ENCODE measurements at regions not wholly inside any gene's neighbourhood (a gene's known extent, or its start where the extent isn't known, plus 50 kb on each side); places are given as distances from the start of the nearest gene placed in this dataset.
"Not testable (repeated sequence)": the region's sequence is repeated elsewhere in the genome, so short reads cannot be mapped to it uniquely, and the experiment has no call there.

DNA sequence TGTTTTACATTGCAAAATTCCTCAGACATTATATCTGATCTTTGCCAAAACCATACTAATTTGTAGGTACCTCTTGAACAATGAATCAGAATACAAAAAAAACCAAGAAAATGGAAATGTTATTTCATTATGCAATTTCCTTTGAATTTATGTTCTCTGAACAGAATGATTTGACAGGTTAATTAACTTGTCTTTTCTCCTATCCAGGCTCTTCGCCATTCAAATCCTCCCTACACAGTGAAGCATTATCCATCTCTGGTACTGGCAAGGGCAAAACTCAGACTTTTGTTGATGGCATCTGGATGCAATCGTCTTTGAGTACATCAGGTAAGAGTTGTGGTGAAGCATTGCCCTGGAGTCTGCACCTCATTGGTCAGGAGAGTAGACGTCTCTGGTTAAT, 655.7 kb upstream of the ITGA1 start:
- 64 to 70% methylated on average over 3 of the region's 3 CpGs for whole genome bisulfite sequencing, 2 donors
- DNase-seq: no peak
- intact Hi-C loops (cut with DNase I): no loop called here
- H3K36me3 ChIP-seq (ENCODE audit: control insufficient read depth in 1 of 2, insufficient read depth in 2 of 2, low read length in 1 of 2): no peaks in the 10 kb centered on the region
- H3K27me3 ChIP-seq (ENCODE audit: control insufficient read depth in 1 of 2, insufficient read depth in 2 of 2, low read length in 1 of 2): no peaks in the 10 kb centered on the region
- no peak for ATAC-seq (ENCODE audit: low FRiP score)
- H3K9me3 ChIP-seq (ENCODE audit: control insufficient read depth, low read length): no peaks in the 10 kb centered on the region
- no peak overlapping the region for H3K27ac ChIP-seq (ENCODE audit: low read depth in 1 of 2, low read length in 2 of 2)
- no peak overlapping the region for H3K4me3 ChIP-seq (ENCODE audit: low read length in 2 of 2)
- no peaks in the 10 kb centered on the region for H3K4me1 ChIP-seq (ENCODE audit: control insufficient read depth in 1 of 2, insufficient read depth in 2 of 2, low read length in 2 of 2)

DNA sequence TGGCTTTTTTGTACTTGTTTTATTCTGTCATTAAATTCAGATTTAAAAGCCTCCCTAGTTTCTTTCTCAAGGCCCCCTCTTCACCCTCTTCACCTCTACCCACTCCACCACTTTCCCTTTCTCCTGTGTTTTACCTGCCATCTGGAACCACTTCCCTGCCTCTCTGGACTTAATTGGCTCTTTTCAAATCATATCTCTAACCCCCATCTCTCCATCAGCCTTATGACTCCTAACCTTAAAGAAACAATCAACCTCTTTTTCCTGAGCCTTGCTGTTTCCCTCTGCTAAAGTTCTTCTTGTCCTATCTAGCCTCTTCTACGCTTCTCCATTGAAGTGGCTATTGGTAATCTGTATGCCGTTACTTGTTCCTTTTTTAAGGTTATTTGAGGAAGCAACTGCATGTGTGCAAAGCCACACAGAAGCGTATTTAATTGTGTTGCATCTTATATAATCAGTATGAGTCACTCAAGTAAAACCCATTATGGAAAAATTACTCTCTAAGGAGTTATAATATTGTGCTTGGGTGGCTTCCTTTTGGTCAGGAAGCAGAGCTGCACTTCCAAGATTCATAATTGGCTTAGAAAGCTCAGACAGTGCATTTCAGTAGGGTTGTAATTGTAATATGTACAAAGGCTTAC, 653.6 kb upstream of the ITGA1 start:
- Histone ChIP-seq H3K36me3 (ENCODE audit: control insufficient read depth in 1 of 2, insufficient read depth in 2 of 2, low read length in 1 of 2) (no peaks in the 10 kb centered on the region), H3K4me3 (ENCODE audit: low read length in 2 of 2) (no peak overlapping the region), H3K9me3 (ENCODE audit: control insufficient read depth, low read length) (no peaks in the 10 kb centered on the region), H3K27ac (ENCODE audit: low read depth in 1 of 2, low read length in 2 of 2) (no peak overlapping the region), H3K4me1 (ENCODE audit: control insufficient read depth in 1 of 2, insufficient read depth in 2 of 2, low read length in 2 of 2) (no peaks in the 10 kb centered on the region), H3K27me3 (ENCODE audit: control insufficient read depth in 1 of 2, insufficient read depth in 2 of 2, low read length in 1 of 2) (no peaks in the 10 kb centered on the region)
- no peak for DNase-seq
- ATAC-seq (ENCODE audit: low FRiP score): no peak
- 55 to 58% methylated on average over 3 of the region's 3 CpGs for WGBS, 2 donors
- intact Hi-C loops (cut with DNase I): no loop called here

DNA sequence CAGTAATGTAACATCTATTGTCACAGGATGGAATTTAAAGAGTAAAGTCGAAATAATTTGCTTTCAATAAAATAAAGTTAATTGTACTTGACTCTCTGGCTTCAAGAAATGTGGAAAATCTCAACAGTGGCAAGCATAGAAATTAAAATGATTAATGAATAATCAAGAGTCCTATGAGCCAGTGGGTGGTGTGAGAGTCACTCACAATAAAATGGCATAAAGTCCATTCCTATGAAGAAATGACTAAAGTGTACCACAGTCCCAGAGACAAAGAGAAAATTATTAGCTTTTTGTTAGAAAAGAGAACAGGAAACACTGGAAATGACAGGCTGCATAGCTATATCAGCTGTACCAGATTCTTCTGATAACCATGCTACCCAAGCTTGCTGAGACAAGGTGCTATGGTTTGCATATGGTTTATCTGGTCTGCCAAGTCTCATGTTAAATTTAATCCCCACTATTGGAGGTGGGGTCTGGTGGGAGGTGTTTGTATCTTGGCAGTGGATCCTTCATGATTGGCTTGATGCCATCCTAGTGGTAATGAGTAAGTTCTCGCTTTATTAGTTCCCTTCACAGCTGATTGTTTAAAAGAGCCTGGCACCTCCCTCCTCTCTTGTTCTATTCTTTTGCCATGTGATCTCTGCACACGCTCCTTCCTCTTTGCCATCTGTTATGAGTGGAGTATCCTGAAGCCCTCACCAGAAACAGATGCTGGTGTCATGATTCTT, 647.7 kb upstream of the ITGA1 start:
- Histone ChIP-seq H3K27ac (ENCODE audit: low read depth in 1 of 2, low read length in 2 of 2) (no peak overlapping the region), H3K4me1 (ENCODE audit: control insufficient read depth in 1 of 2, insufficient read depth in 2 of 2, low read length in 2 of 2) (no peaks in the 10 kb centered on the region), H3K27me3 (ENCODE audit: control insufficient read depth in 1 of 2, insufficient read depth in 2 of 2, low read length in 1 of 2) (no peaks in the 10 kb centered on the region), H3K4me3 (ENCODE audit: low read length in 2 of 2) (no peak overlapping the region), H3K36me3 (ENCODE audit: control insufficient read depth in 1 of 2, insufficient read depth in 2 of 2, low read length in 1 of 2) (no peaks in the 10 kb centered on the region), H3K9me3 (ENCODE audit: control insufficient read depth, low read length) (no peaks in the 10 kb centered on the region)
- no peak for DNase-seq
- no peak for ATAC-seq (ENCODE audit: low FRiP score)
- WGBS, 2 donors: 68% methylated on average over 3 of the region's 3 CpGs
- intact Hi-C loops (cut with DNase I): no loop called here

DNA sequence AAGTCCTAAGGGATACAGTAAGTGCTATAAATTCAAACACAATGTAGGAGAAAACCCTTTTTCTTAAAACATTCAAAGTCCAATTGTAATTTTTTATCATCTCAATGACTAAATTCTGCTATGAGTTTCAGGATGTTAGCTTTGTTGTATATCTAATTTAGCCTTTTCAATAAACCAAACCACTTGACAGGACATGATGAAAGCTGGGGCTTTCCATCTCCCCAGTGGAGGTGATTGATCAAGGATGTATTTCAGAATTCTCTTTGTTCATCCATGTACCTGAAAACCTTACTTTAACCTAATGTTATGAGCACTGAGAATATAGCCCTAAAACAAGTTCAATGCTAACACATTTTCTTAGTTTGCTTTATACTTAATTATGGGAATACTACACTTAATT, 639.0 kb upstream of the ITGA1 start:
- Histone ChIP-seq H3K4me3 (ENCODE audit: low read length in 2 of 2) (no peak overlapping the region), H3K27me3 (ENCODE audit: control insufficient read depth in 1 of 2, insufficient read depth in 2 of 2, low read length in 1 of 2) (no peaks in the 10 kb centered on the region), H3K36me3 (ENCODE audit: control insufficient read depth in 1 of 2, insufficient read depth in 2 of 2, low read length in 1 of 2) (no peaks in the 10 kb centered on the region), H3K27ac (ENCODE audit: low read depth in 1 of 2, low read length in 2 of 2) (no peak overlapping the region), H3K4me1 (ENCODE audit: control insufficient read depth in 1 of 2, insufficient read depth in 2 of 2, low read length in 2 of 2) (no peaks in the 10 kb centered on the region), H3K9me3 (ENCODE audit: control insufficient read depth, low read length) (no peaks in the 10 kb centered on the region)
- ATAC-seq (ENCODE audit: low FRiP score): no peak
- DNase-seq: no peak
- intact Hi-C loops (cut with DNase I): no loop called here

DNA sequence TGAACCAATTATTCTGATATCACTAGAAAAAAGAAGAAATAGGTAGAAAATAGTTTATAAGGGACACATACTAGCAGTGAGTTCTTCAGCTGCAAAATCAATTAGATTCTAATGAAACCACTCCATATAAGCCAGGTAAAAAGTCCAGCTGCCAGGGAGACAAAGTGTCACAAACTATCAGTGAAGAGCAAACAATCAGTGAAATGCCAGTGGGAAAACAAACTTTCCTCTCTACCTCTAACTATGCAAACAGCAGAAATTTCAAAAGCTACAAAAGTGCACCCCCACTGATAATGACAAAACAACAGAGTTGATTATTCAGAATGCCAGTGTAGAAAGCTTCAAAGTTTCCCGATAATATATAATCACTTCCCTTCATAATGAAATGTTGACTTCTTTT, 637.2 kb upstream of the ITGA1 start:
- ATAC-seq (ENCODE audit: low FRiP score) (no peak), DNase-seq (no peak)
- intact Hi-C loops (cut with DNase I): no loop called here
- Histone ChIP-seq H3K9me3 (ENCODE audit: control insufficient read depth, low read length) (no peaks in the 10 kb centered on the region), H3K27ac (ENCODE audit: low read depth in 1 of 2, low read length in 2 of 2) (no peak overlapping the region), H3K36me3 (ENCODE audit: control insufficient read depth in 1 of 2, insufficient read depth in 2 of 2, low read length in 1 of 2) (no peaks in the 10 kb centered on the region), H3K27me3 (ENCODE audit: control insufficient read depth in 1 of 2, insufficient read depth in 2 of 2, low read length in 1 of 2) (no peaks in the 10 kb centered on the region), H3K4me1 (ENCODE audit: control insufficient read depth in 1 of 2, insufficient read depth in 2 of 2, low read length in 2 of 2) (no peaks in the 10 kb centered on the region), H3K4me3 (ENCODE audit: low read length in 2 of 2) (no peak overlapping the region)
- WGBS, 2 donors: 63% methylated on average over 1 of the region's 1 CpG

DNA sequence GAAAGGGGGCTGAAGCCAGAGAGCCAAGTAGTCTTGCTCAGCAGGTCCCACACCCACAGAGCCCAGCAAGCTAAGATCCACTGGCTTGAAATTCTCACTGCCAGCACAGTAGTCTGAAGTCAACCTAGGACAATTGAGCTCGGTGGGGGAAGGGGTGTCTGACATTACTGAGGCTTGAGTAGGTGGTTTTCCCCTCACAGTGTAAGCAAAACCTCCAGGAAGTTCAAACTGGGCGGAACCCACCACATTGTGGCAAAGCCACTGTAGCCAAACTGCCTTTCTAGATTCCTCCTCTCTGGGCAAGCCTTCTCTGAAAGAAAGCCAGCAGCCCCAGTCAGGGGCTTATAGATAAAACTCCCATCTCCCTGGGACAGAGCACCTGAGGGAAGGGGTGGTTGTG, 630.9 kb upstream of the ITGA1 start:
- H3K36me3 ChIP-seq (ENCODE audit: control insufficient read depth in 1 of 2, insufficient read depth in 2 of 2, low read length in 1 of 2); H3K4me1 ChIP-seq (ENCODE audit: control insufficient read depth in 1 of 2, insufficient read depth in 2 of 2, low read length in 2 of 2); H3K27me3 ChIP-seq (ENCODE audit: control insufficient read depth in 1 of 2, insufficient read depth in 2 of 2, low read length in 1 of 2); intact Hi-C loops (cut with DNase I); H3K4me3 ChIP-seq (ENCODE audit: low read length in 2 of 2); ATAC-seq (ENCODE audit: low FRiP score); H3K27ac ChIP-seq (ENCODE audit: low read depth in 1 of 2, low read length in 2 of 2); H3K9me3 ChIP-seq (ENCODE audit: control insufficient read depth, low read length); DNase-seq: not testable (repeated sequence)
- WGBS, 2 donors: 68 to 69% methylated on average over 2 of the region's 2 CpGs

DNA sequence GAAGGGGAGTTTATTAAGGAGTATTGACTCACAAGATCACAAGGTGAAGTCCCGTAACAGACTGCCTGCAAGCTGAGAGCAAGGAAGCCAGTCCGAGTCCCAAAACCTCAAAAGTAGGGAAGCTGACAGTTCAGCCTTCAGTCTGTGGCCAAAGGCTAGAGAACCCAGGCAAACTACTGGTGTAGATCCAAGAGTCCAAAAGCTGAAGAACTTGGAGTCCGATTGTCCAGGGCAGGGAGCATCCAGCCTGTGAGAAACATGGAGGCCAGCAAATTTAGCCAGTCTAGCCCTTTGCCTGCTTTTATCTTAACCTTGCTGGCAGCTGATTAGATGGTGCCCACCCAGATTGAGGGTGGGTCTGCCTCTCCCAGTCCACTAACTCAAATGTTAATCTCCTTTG, 621.9 kb upstream of the ITGA1 start:
- H3K9me3 ChIP-seq (ENCODE audit: control insufficient read depth, low read length); DNase-seq; H3K36me3 ChIP-seq (ENCODE audit: control insufficient read depth in 1 of 2, insufficient read depth in 2 of 2, low read length in 1 of 2); ATAC-seq (ENCODE audit: low FRiP score); intact Hi-C loops (cut with DNase I); H3K4me1 ChIP-seq (ENCODE audit: control insufficient read depth in 1 of 2, insufficient read depth in 2 of 2, low read length in 2 of 2); H3K27ac ChIP-seq (ENCODE audit: low read depth in 1 of 2, low read length in 2 of 2); H3K27me3 ChIP-seq (ENCODE audit: control insufficient read depth in 1 of 2, insufficient read depth in 2 of 2, low read length in 1 of 2); H3K4me3 ChIP-seq (ENCODE audit: low read length in 2 of 2): not testable (repeated sequence)
- 77 to 83% methylated on average over 3 of the region's 3 CpGs for WGBS, 2 donors

DNA sequence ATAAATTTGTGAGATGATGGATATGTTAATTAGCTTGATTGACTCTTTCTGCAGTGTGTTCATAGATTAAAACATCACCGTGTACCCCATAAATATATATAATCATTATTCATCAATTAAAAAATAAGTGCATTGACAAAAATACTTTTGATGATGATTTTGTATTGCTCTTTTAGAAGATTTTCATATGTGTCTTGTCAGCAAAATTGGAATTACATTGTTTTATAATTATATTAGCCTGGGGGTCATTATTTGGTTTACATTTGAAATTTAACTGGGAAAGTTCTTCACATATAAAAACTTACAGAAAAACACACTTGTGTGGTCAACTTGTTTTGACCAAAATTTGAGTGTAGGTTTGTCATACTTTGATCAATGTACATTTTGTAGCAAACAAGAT, 614.6 kb upstream of the ITGA1 start:
- no peak for ATAC-seq (ENCODE audit: low FRiP score)
- intact Hi-C loops (cut with DNase I): no loop called here
- Histone ChIP-seq H3K9me3 (ENCODE audit: control insufficient read depth, low read length) (no peaks in the 10 kb centered on the region), H3K4me3 (ENCODE audit: low read length in 2 of 2) (no peak overlapping the region), H3K36me3 (ENCODE audit: control insufficient read depth in 1 of 2, insufficient read depth in 2 of 2, low read length in 1 of 2) (no peaks in the 10 kb centered on the region), H3K27ac (ENCODE audit: low read depth in 1 of 2, low read length in 2 of 2) (no peak overlapping the region), H3K4me1 (ENCODE audit: control insufficient read depth in 1 of 2, insufficient read depth in 2 of 2, low read length in 2 of 2) (no peaks in the 10 kb centered on the region), H3K27me3 (ENCODE audit: control insufficient read depth in 1 of 2, insufficient read depth in 2 of 2, low read length in 1 of 2) (no peaks in the 10 kb centered on the region)
- 86 to 87% methylated on average over 1 of the region's 1 CpG for whole genome bisulfite sequencing, 2 donors
- DNase-seq: no peak

DNA sequence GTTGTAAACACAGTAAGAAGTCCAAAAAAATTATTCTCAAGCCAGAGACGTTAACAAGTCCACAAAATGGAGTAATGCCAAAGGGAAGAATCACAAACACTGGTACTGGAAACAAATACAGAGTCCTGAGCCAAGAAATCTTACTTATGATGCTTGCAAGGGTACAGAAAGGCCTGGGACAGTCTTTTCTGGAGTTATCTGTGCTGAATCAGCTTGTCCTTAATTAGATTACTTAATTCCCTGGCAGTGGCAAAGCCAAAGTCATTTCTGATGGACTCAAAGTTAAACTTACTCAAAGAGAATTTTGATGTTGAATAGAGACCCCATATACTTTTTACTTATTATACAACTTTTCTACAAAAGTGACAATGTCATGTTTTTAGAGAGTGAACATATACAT, 610.5 kb upstream of the ITGA1 start:
- Histone ChIP-seq H3K9me3 (ENCODE audit: control insufficient read depth, low read length) (no peaks in the 10 kb centered on the region), H3K27me3 (ENCODE audit: control insufficient read depth in 1 of 2, insufficient read depth in 2 of 2, low read length in 1 of 2) (no peaks in the 10 kb centered on the region), H3K27ac (ENCODE audit: low read depth in 1 of 2, low read length in 2 of 2) (no peak overlapping the region), H3K4me3 (ENCODE audit: low read length in 2 of 2) (no peak overlapping the region), H3K4me1 (ENCODE audit: control insufficient read depth in 1 of 2, insufficient read depth in 2 of 2, low read length in 2 of 2) (no peaks in the 10 kb centered on the region), H3K36me3 (ENCODE audit: control insufficient read depth in 1 of 2, insufficient read depth in 2 of 2, low read length in 1 of 2) (no peaks in the 10 kb centered on the region)
- DNase-seq (no peak), ATAC-seq (ENCODE audit: low FRiP score) (no peak)
- 19 to 22% methylated on average over 1 of the region's 1 CpG for WGBS, 2 donors
- intact Hi-C loops (cut with DNase I): no loop called here

Data from aorta (tissue), 5 donors.